Hepatocyte (in vitro differentiated cells): ENCODE measurements at regions not wholly inside any gene's neighbourhood (a gene's known extent, or its start where the extent isn't known, plus 50 kb on each side); places are given as distances from the start of the nearest gene placed in this dataset.

Experiments
- DNase-seq: peaks from one replicate; pipeline ENCODE4 v3.0.0-alpha.2; 2016; ENCODE audit warnings: low spot score
- H2AFZ ChIP-seq: fragments of 200-600 bp; sonication (generic); 2 replicates; pipeline ENCODE4 v1.6.0; 2016; ENCODE audit warnings: antibody characterized with exemption, mild to moderate bottlenecking
- H3K27ac ChIP-seq: fragments of 200-600 bp; sonication (generic); 2 replicates; pipeline ENCODE4 v1.5.1; 2016; ENCODE audit warnings: mild to moderate bottlenecking
- H3K27me3 ChIP-seq: fragments of 200-600 bp; sonication (generic); 2 replicates; pipeline ENCODE4 v1.6.1; 2016
- H3K36me3 ChIP-seq: fragments of 200-600 bp; sonication (generic); replicated peaks from 2 replicates; pipeline ENCODE4 v1.5.1; 2016; ENCODE audit warnings: low read depth; ENCODE audit not compliant: insufficient read depth
- H3K4me1 ChIP-seq: fragments of 200-600 bp; sonication (generic); 2 replicates; pipeline ENCODE4 v1.5.1; 2016; ENCODE audit warnings: mild to moderate bottlenecking, moderate library complexity; ENCODE audit not compliant: insufficient read depth
- H3K4me2 ChIP-seq: fragments of 200-600 bp; sonication (generic); 2 replicates; pipeline ENCODE4 v1.6.0; 2016
- H3K4me3 ChIP-seq: fragments of 200-600 bp; sonication (generic); 2 replicates; pipeline ENCODE4 v1.5.1; 2016; ENCODE audit warnings: mild to moderate bottlenecking
- H3K79me2 ChIP-seq: fragments of 200-600 bp; sonication (generic); 2 replicates; pipeline ENCODE4 v1.6.0; 2017; ENCODE audit warnings: mild to moderate bottlenecking
- H3K9me2 ChIP-seq: fragments of 200-600 bp; sonication (generic); replicated peaks from 2 replicates; pipeline ENCODE4 v1.6.0; 2017; ENCODE audit warnings: mild to moderate bottlenecking; ENCODE audit not compliant: insufficient read depth
- H3K9me3 ChIP-seq: fragments of 200-600 bp; sonication (generic); 2 replicates; pipeline ENCODE4 v1.5.1; 2016; ENCODE audit warnings: low read depth, mild to moderate bottlenecking
- H4K20me1 ChIP-seq: fragments of 200-600 bp; sonication (generic); 2 replicates; pipeline ENCODE4 v1.6.0; 2016; ENCODE audit warnings: mild to moderate bottlenecking; ENCODE audit not compliant: insufficient read depth, poor library complexity, severe bottlenecking
- CTCF ChIP-seq: fragments of 200-600 bp; sonication (generic); IDR thresholded peaks from 2 replicates; pipeline ENCODE4 v1.5.1; 2016; ENCODE audit warnings: antibody characterized with exemption, mild to moderate bottlenecking; ENCODE audit not compliant: poor library complexity
- EZH2 ChIP-seq: fragments of 200-600 bp; sonication (generic); IDR thresholded peaks from 2 replicates; pipeline ENCODE4 v1.6.1; 2016; ENCODE audit warnings: antibody characterized with exemption, mild to moderate bottlenecking, borderline replicate concordance
- EZH2phosphoT487 ChIP-seq: fragments of 200-600 bp; sonication (generic); IDR thresholded peaks from one replicate; pipeline ENCODE4 v1.6.1; 2018; ENCODE audit warnings: antibody characterized with exemption, mild to moderate bottlenecking, low read depth, moderate library complexity; ENCODE audit not compliant: unreplicated experiment, severe bottlenecking
- WGBS: methylation state at CpG from one replicate; pipeline ENCODE4 v1.1.6; 2016; ENCODE audit warnings: low lambda C conversion rate; ENCODE audit errors: missing lambda C conversion rate; 5-methylcytosine and 5-hydroxymethylcytosine counted together

GRCh38 chr4:170591076-170591475 lies 501.3 kb upstream of the AADAT start:
- TF ChIP-seq CTCF (no peak), EZH2phosphoT487 (no peak), EZH2 (no peak)
- no peaks in the 10 kb centered on the region for H3K4me1 ChIP-seq
- no peak overlapping the region for H3K4me2 ChIP-seq
- no peak overlapping the region for H3K4me3 ChIP-seq
- H4K20me1 ChIP-seq: no peaks in the 10 kb centered on the region
- no peaks in the 10 kb centered on the region for H3K79me2 ChIP-seq
- H3K27ac ChIP-seq: no peak overlapping the region
- 91% methylated on average over 3 of the region's 3 CpGs for WGBS
- no peak for DNase-seq
- H3K9me2 ChIP-seq: no peaks in the 10 kb centered on the region
- H2AFZ ChIP-seq: no peak overlapping the region
- no peaks in the 10 kb centered on the region for H3K27me3 ChIP-seq
- H3K9me3 ChIP-seq: no peaks in the 10 kb centered on the region
- H3K36me3 ChIP-seq: no peaks in the 10 kb centered on the region

GRCh38 chr4:170589597-170590191 lies 499.9 kb upstream of the AADAT start:
- no peaks in the 10 kb centered on the region for H4K20me1 ChIP-seq
- H3K36me3 ChIP-seq: no peaks in the 10 kb centered on the region
- WGBS: 64% methylated on average over 3 of the region's 3 CpGs
- H3K4me1 ChIP-seq: no peaks in the 10 kb centered on the region
- H3K9me2 ChIP-seq: no peaks in the 10 kb centered on the region
- peak; percentile 60 for DNase-seq
- H3K27ac ChIP-seq: no peak overlapping the region
- H3K27me3 ChIP-seq: no peaks in the 10 kb centered on the region
- TF ChIP-seq EZH2 (no peak), CTCF (peak; percentile 48)
- H3K9me3 ChIP-seq: no peaks in the 10 kb centered on the region
- no peaks in the 10 kb centered on the region for H3K79me2 ChIP-seq
- no peak overlapping the region for H3K4me3 ChIP-seq
- H3K4me2 ChIP-seq: no peak overlapping the region
- H2AFZ ChIP-seq: no peak overlapping the region

DNA sequence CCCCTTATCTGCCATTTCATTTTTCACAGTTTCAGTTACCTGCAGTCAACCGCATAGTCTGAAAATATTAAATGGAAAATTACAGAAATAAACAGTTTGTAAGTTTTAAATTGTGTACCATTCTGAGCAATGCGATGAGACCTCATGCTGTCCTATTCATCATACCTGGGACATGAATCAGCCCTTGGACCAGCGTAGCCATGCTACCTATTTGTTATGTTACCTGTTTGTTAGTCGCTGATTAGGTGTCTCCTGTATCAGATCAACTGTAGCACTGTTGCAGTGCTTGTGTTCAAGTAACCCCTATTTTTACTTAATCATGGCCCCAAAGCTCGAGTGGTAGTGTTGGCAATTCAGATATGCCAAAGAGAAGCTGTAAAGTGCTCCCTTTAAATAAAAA lies 492.2 kb upstream of the AADAT start:
- H3K27ac ChIP-seq: no peak overlapping the region
- no peaks in the 10 kb centered on the region for H3K9me3 ChIP-seq
- H3K79me2 ChIP-seq: no peaks in the 10 kb centered on the region
- H2AFZ ChIP-seq: no peak overlapping the region
- H3K36me3 ChIP-seq: no peaks in the 10 kb centered on the region
- no peak for TF ChIP-seq CTCF
- TF ChIP-seq EZH2: no peak
- TF ChIP-seq EZH2phosphoT487: no peak
- H3K4me1 ChIP-seq: no peaks in the 10 kb centered on the region
- H3K4me3 ChIP-seq: no peak overlapping the region
- H3K4me2 ChIP-seq: no peak overlapping the region
- no peaks in the 10 kb centered on the region for H4K20me1 ChIP-seq
- WGBS: 85% methylated on average over 5 of the region's 5 CpGs
- DNase-seq: no peak
- H3K27me3 ChIP-seq: no peaks in the 10 kb centered on the region
- H3K9me2 ChIP-seq: no peaks in the 10 kb centered on the region

GRCh38 chr4:170581322-170581721 lies 491.6 kb upstream of the AADAT start:
- no peaks in the 10 kb centered on the region for H3K36me3 ChIP-seq
- H3K27me3 ChIP-seq: no peaks in the 10 kb centered on the region
- no peaks in the 10 kb centered on the region for H3K9me3 ChIP-seq
- TF ChIP-seq EZH2phosphoT487 (no peak), EZH2 (no peak), CTCF (no peak)
- no peaks in the 10 kb centered on the region for H3K9me2 ChIP-seq
- DNase-seq: no peak
- no peak overlapping the region for H3K4me2 ChIP-seq
- no peak overlapping the region for H2AFZ ChIP-seq
- no peaks in the 10 kb centered on the region for H3K79me2 ChIP-seq
- WGBS: 73% methylated on average over 7 of the region's 7 CpGs
- no peaks in the 10 kb centered on the region for H4K20me1 ChIP-seq
- no peak overlapping the region for H3K27ac ChIP-seq
- H3K4me3 ChIP-seq: no peak overlapping the region
- no peaks in the 10 kb centered on the region for H3K4me1 ChIP-seq
